Fibroblast of skin of back (primary cell): ENCODE measurements at regions not wholly inside any gene's neighbourhood (a gene's known extent, or its start where the extent isn't known, plus 50 kb on each side); places are given as distances from the start of the nearest gene placed in this dataset.
A peak's percentile ranks its signal among the peaks of the same experiment; 100 is the strongest.

Experiments used
- DNase-seq: peaks from one replicate; pipeline ENCODE4 v3.0.0-alpha.2; 2013

GRCh38 chr1:208521534-208521933, 277.4 kb upstream of the PLXNA2 start:
- no peak for DNase-seq

GRCh38 chr1:208523007-208523406, 278.8 kb upstream of the PLXNA2 start:
- DNase-seq, result no peak

DNA sequence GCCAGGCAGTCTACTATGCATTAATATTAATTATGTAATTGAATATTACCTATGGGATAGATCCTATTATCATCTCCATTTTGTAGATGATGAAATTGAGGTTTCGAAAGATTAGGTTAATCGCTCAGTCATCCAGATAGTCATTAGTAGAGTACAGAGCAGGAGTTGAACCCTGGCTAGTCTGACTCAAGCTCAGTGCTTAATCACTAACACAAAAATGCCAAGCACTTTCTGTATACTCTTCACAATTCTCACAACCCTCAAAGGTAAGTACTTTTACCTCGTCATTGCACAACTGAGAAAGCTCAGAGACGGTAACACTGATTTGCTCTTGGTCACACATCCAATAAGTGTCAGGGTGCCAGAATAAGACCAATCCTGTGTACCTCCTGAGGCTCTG, 280.2 kb upstream of the PLXNA2 start:
- no peak for DNase-seq

DNA sequence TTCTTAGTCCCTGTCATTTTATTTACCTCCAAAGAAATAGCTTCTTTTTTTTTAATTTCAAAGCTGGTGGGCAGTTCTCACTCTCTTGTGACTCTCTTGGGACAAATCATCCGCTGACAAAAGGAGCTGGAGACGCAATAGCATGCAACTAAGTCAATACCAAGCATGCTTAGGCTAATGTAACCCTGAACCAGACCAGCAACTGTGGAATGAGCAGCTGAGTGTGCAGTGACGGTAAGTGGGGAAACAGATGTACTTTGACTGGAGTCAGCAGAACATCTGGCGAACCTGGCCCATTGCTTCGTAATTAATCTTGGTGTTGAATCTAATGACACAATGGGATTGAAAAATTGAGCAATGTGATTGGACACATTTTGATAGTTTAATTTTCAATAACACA, 280.7 kb upstream of the PLXNA2 start:
- DNase-seq, result no peak

DNA sequence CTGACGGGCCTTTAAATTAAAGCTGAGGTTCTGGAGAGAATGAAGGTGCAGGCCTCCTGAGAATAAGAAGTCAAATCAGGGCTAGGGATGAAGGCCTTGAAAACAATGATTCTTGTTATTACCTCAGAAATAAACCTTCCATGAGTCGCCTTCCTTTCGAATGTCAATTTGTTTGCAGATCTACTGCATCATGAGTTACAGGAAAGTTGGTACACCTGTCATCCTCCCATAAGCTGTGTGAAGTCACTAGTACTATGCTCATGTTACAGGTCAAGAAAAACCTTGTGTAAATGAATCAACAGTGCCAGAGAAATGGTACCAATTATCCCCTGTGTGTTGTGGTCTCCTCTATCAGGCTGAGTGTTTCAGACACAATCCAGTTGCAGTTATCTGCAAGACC, 281.2 kb upstream of the PLXNA2 start:
- no peak for DNase-seq

DNA sequence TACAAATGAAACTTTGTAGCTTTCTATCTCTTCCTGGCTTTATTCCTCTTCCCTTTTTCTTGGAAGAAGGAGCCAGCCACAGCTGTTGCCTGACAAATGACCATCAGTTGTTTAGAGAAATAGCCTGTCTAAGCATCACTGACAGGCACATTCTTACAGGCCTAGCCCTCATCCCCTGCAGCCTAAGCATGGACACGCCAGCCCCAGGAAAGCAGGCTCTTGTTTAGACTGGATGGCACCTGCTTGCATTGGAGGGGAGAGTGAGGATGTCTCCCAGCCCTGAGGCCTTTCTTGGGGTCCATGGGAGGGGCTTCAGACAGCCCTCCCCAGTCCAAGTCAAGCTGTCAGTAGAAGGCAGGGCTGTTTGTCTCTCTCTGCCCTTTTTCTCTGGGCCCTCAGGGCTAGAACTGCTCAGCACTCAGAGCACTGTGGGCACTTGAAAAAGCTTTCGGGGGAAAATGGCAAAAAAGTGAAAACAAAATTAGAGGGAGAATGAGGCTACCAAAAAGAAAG, 282.5 kb upstream of the PLXNA2 start:
- DNase-seq, result no peak

GRCh38 chr1:208527156-208527555, 283.0 kb upstream of the PLXNA2 start:
- no peak for DNase-seq

DNA sequence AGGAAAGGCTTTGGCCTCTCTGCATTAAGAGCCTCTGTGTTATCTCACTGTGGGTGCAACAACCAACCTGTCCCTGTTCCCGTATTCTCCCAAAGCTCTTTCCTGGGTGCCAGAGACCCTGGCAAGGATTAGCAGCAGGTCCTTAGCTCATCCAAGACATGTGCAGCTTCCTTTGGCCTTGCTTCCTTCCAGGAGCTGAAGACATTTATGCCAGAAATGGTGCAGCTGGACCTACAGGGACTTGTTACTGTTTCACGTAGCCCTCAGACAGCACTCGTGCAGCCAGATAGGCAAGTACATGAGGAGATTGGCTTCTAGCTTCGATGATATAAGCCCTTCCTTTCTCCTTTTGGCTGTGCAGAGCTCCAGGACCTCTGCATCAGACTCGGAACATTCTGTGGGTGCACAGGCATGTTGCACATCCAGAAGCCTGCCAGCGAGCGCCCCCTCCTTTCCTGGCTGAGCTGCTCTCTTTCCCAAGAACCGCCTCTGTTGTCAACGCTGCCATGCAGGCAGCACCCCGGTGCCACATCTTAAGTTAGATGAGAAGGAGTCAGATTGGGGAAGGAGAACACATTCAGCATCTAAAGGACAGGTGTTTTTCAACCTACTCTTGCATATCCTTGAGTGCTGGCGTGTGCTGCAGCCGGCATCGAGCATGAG, 284.5 kb upstream of the PLXNA2 start:
- DNase-seq, result no peak

GRCh38 chr1:208531003-208531750, 287.0 kb upstream of the PLXNA2 start:
- DNase-seq, result no peak

- DNase-seq, result no peak
Measured at GRCh38 chr1:208533746-208534598, 289.8 kb upstream of the PLXNA2 start.

GRCh38 chr1:208534599-208534897, 290.4 kb upstream of the PLXNA2 start:
- no peak for DNase-seq

- DNase-seq, result no peak
Measured at GRCh38 chr1:208534979-208535378, 290.8 kb upstream of the PLXNA2 start.

- no peak for DNase-seq
Measured at GRCh38 chr1:208535511-208535910, 291.3 kb upstream of the PLXNA2 start.

DNA sequence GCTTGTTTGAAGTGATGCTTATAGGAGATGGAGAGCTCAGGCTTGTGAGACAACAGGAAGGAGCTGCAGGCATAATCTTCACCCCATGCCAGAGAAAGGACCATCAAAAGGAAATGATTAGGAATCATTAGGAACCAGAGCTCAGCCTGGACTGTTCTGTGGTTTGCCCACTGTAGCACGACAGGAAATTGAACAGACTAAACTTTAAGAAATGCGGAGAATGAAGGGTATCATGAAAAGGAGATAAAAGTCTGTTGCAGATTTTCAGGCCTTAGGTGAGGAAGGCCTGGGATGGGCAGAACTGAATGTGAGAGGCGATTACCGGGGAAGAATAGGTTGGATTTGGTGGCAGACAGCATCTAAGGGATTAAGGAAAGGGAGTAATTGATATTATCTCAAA, 292.0 kb upstream of the PLXNA2 start:
- peak; percentile 22 for DNase-seq

GRCh38 chr1:208537198-208537597, 293.0 kb upstream of the PLXNA2 start:
- no peak for DNase-seq

- DNase-seq, result no peak
Measured at GRCh38 chr1:208538078-208538477, 293.9 kb upstream of the PLXNA2 start.

DNA sequence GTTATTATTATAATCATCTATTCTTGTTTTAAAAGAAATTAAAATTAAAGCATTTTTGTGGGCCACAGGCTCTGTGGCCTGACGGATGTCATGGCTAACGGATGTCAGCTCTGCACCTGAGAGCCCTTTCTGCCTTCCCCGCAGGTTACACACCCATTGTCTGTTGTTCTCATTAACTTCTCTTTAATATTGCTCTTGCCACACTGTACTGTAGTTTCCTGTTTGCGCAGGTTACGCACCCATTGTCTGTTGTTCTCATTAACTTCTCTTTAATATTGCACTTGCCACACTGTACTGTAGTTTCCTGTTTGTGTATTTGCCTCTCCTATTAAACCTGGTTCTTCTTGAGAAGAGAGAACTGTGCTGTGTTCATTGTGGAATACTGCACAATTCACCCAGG, 294.4 kb upstream of the PLXNA2 start:
- DNase-seq, result no peak

- DNase-seq, result no peak
Measured at GRCh38 chr1:208540724-208541123, 296.5 kb upstream of the PLXNA2 start.

- DNase-seq, result no peak
Measured at GRCh38 chr1:208541225-208541855, 297.2 kb upstream of the PLXNA2 start.

- DNase-seq, result no peak
Measured at GRCh38 chr1:208542309-208542708, 298.1 kb upstream of the PLXNA2 start.

DNA sequence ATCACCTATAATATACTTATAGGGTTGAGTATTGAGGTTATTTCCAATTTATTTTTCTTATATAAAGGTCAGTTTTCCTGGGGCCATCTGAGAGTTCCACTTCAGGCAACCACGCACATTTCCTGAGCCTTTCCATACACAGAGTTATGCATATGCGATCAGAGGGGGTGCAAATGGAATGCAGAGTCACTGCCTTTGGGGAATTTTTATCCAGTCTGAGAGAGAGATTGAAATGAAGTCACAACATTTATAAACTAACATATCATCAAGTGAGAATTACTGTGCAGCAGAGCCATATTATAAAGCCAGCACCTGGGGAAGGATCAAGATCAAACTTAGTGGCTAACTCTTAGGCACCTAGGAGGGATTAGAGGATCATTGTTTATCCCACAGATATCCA, 299.9 kb upstream of the PLXNA2 start:
- DNase-seq, result no peak

- no peak for DNase-seq
Measured at GRCh38 chr1:208544794-208545193, 300.6 kb upstream of the PLXNA2 start.

GRCh38 chr1:208551024-208551423, 306.8 kb upstream of the PLXNA2 start:
- no peak for DNase-seq
